Endothelial cell of umbilical vein (primary cell): ENCODE measurements at regions not wholly inside any gene's neighbourhood (a gene's known extent, or its start where the extent isn't known, plus 50 kb on each side); places are given as distances from the start of the nearest gene placed in this dataset.
A peak's percentile ranks its signal among the peaks of the same experiment; 100 is the strongest.

Experiments
- BruUV-seq: library from RNA; stranded (reverse); fragments of 400-500 nt; replicated peaks from 2 replicates; lab custom pipeline; 2021; lab: Mats Ljungman, UMichigan
- CTCF ChIA-PET: fragments of 300-600, 350-600 bp; sonication (Branson Sonifier 250); formaldehyde crosslinking; loops from one replicate; lab custom pipeline; 2021; ENCODE audit warnings: antibody characterized with exemption, inconsistent platforms; lab: Charles Lee
- POLR2A ChIA-PET: fragments of 300-600, 350-600 bp; sonication (Branson Sonifier 250); formaldehyde crosslinking; loops from one replicate; lab custom pipeline; 2021; ENCODE audit warnings: antibody characterized with exemption, inconsistent platforms; lab: Charles Lee
- DNase-seq: peaks from one replicate; pipeline ENCODE4 v3.0.0-alpha.2; 2011; ENCODE audit warnings: low read depth, low spot score
- FAIRE-seq: peaks from 2 replicates; lab custom pipeline; 2011; peaks lifted over from hg19 to GRCh38; lab: Jason Lieb, UNC
- H2AFZ ChIP-seq: 2 replicates; pipeline ENCODE4 v1.6.0; 2012; ENCODE audit warnings: low read depth, low read length, control low read depth, inconsistent platforms
- H3K27ac ChIP-seq: 2 replicates; pipeline ENCODE4 v1.5.1; 2011; ENCODE audit warnings: low read depth, mild to moderate bottlenecking, control low read depth, low read length, moderate library complexity; ENCODE audit not compliant: insufficient read depth
- H3K27me3 ChIP-seq, 2 experiments: 2 replicates each; pipeline versions ENCODE4 v1.6.0 to v1.6.1; 2011; ENCODE audit warnings: low read length in 2 of 2, mixed read lengths in 1 of 2; ENCODE audit not compliant: control insufficient read depth in 2 of 2, insufficient read depth in 2 of 2
- H3K36me3 ChIP-seq, 2 experiments: 2 replicates in 1 of 2; 3 replicates in 1 of 2; pipeline ENCODE4 v1.5.1; 2011; ENCODE audit warnings: low read length in 2 of 2, mild to moderate bottlenecking in 1 of 2, moderate library complexity in 1 of 2; ENCODE audit not compliant: control insufficient read depth in 2 of 2, insufficient read depth in 2 of 2; ENCODE audit errors: extremely low read depth in 1 of 2
- H3K4me1 ChIP-seq: 3 replicates; pipeline ENCODE4 v1.5.1; 2011; ENCODE audit warnings: mild to moderate bottlenecking, low read length; ENCODE audit not compliant: control insufficient read depth, insufficient read depth; ENCODE audit errors: extremely low read depth
- H3K4me2 ChIP-seq: 2 replicates; pipeline ENCODE4 v1.6.1; 2011; ENCODE audit warnings: low read length, control low read depth, mixed read lengths; ENCODE audit not compliant: insufficient read depth
- H3K4me3 ChIP-seq, 3 experiments: fragments of 200-600 bp in 1 of 3; sonication (generic), shearing (Covaris generic) in 1 of 3; replicated peaks in 1 of 3; 2 replicates each; pipeline ENCODE4 v1.5.1; 2011 to 2016; ENCODE audit warnings: control low read depth in 3 of 3, low read length in 3 of 3, mild to moderate bottlenecking in 2 of 3, inconsistent platforms in 1 of 3, low read depth in 1 of 3, moderate library complexity in 1 of 3; ENCODE audit not compliant: insufficient read depth in 1 of 3
- H3K79me2 ChIP-seq: 2 replicates; pipeline ENCODE4 v1.6.0; 2012; ENCODE audit warnings: low read length, inconsistent platforms; ENCODE audit not compliant: control insufficient read depth, insufficient read depth
- H3K9ac ChIP-seq: replicated peaks from 2 replicates; pipeline ENCODE3; 2011; ENCODE audit warnings: low read length, control low read depth; ENCODE audit not compliant: insufficient read depth; ENCODE audit errors: extremely low read depth
- H3K9me1 ChIP-seq: replicated peaks from 3 replicates; pipeline ENCODE4 v1.6.0; 2011; ENCODE audit warnings: mild to moderate bottlenecking, low read length; ENCODE audit not compliant: control insufficient read depth, insufficient read depth; ENCODE audit errors: extremely low read depth
- H3K9me3 ChIP-seq: replicated peaks from 2 replicates; pipeline ENCODE4 v1.5.1; 2012; ENCODE audit warnings: low read length, inconsistent platforms; ENCODE audit not compliant: control insufficient read depth, insufficient read depth
- H4K20me1 ChIP-seq: replicated peaks from 2 replicates; pipeline ENCODE3; 2011; ENCODE audit warnings: mild to moderate bottlenecking, low read length; ENCODE audit not compliant: control insufficient read depth, insufficient read depth; ENCODE audit errors: extremely low read depth
- EZH2 ChIP-seq: IDR thresholded peaks from 2 replicates; pipeline ENCODE4 v1.6.1; 2012; ENCODE audit warnings: borderline replicate concordance, low read depth, mild to moderate bottlenecking, moderate library complexity, low read length, inconsistent platforms; ENCODE audit not compliant: severe bottlenecking
- FOS ChIP-seq: IDR thresholded peaks from 2 replicates; pipeline ENCODE4 v1.6.1; 2011; ENCODE audit warnings: mild to moderate bottlenecking, low read length, moderate library complexity, borderline replicate concordance; ENCODE audit not compliant: insufficient read depth
- GATA2 ChIP-seq: IDR thresholded peaks from 2 replicates; pipeline ENCODE4 v1.7.0; 2011; ENCODE audit warnings: low read depth, mild to moderate bottlenecking, moderate library complexity, mixed read lengths, low read length; ENCODE audit not compliant: insufficient read length, insufficient read depth
- JUN ChIP-seq: IDR thresholded peaks from 2 replicates; pipeline ENCODE4 v1.6.1; 2011; ENCODE audit warnings: borderline replicate concordance, low read depth; ENCODE audit not compliant: insufficient read length, insufficient read depth
- MYC ChIP-seq: IDR thresholded peaks from one replicate; pipeline ENCODE4 v1.6.1; 2011; ENCODE audit warnings: mild to moderate bottlenecking, low read depth, low read length
- POLR2A ChIP-seq: IDR thresholded peaks from 2 replicates; pipeline ENCODE4 v1.6.1; 2012; ENCODE audit warnings: low read depth, mild to moderate bottlenecking, control low read depth, low read length
- POLR2AphosphoS5 ChIP-seq: IDR thresholded peaks from 2 replicates; pipeline ENCODE4 v1.6.1; 2012; ENCODE audit warnings: low read depth, mild to moderate bottlenecking, control low read depth, low read length, moderate library complexity; ENCODE audit not compliant: insufficient read depth
- dilution Hi-C: fragments of 300-500 bp; cut with MboI; formaldehyde crosslinking; loops from one replicate; pipeline ENCODE4 v1.15.0; 2019; ENCODE audit warnings: low sequenced_read_pairs; ENCODE audit not compliant: extremely low pct_ligation_motif_present
- intact Hi-C: fragments of 100-400 bp; cut with micrococcal nuclease; formaldehyde crosslinking; loops from one replicate; pipeline ENCODE4 v1.10.0; 2022
- TF ChIP-seq, protein P1 (sequence below), 2 donors: IDR thresholded peaks; 1 replicate in 1 of 2; 2 replicates in 1 of 2; pipeline ENCODE4 v1.5.1; 2011; ENCODE audit warnings: low read length in 2 of 2, mild to moderate bottlenecking in 2 of 2, moderate library complexity in 2 of 2, control low read depth in 1 of 2, inconsistent platforms in 1 of 2, low read depth in 1 of 2; ENCODE audit not compliant: insufficient read depth in 1 of 2; ENCODE audit errors: extremely low read depth in 1 of 2
- TF ChIP-seq, protein P2 (sequence below): IDR thresholded peaks from 2 replicates; pipeline ENCODE4 v1.6.1; 2011; ENCODE audit not compliant: insufficient read depth, insufficient read length

DNA sequence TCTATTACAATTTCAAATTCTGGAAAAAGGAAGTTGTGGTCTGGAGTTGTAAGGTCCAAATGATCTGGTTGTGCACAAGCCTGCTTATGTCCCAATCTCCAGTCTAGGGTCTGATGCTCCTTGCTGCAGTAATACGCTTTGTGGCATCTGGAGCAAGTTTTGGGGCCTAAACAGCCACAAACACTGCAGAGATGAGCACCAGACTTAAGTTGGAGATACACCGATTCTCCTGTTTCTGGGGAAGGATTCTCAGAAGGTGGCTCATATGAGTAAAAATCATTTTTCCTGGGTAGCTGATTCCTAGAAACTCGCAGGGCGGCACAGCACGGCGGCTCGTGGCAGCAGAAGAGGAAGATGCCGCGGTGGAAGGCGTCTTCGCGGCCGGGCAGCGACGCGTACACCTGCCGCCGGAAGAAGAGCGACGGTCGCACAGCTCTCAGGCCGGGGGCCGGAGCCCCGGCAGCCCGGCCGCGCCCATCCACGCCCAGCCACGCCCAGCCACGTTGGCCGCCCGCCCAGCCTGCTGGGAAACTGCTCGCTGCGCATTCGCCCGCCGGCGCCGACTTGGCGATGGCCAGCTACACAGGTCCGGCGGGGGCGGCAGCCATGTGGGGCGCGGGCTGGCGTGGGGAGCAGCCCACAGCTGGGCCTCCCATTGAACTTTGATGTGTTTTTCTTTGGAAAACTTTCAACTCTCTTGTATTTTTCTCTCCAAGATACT is 129.0 kb downstream of the ASCL4 start:
- Histone ChIP-seq H3K4me3 (no peak overlapping the region), H3K4me2 (peak overlapping the region; percentile 30)
- dilution Hi-C loops: no loop called here

More for the DNA sequence above, 129.0 kb downstream of the ASCL4 start:
- Histone ChIP-seq H3K4me1 (no peaks in the 10 kb centered on the region), H2AFZ (peak overlapping the region; percentile 76), H3K9me3 (no peaks in the 10 kb centered on the region), H3K27me3 (peaks cover 12 to 22% of the 10 kb centered on the region in 2 experiments), H3K9ac (no peak overlapping the region), H3K9me1 (no peaks in the 10 kb centered on the region), H3K79me2 (no peaks in the 10 kb centered on the region), H3K27ac (no peak overlapping the region), H4K20me1 (no peaks in the 10 kb centered on the region), H3K36me3 (no peaks in the 10 kb centered on the region)
- POLR2A ChIA-PET: no interaction called here
- intact Hi-C loops: no loop called here
- no peak for DNase-seq
- BruUV-seq: no TSS peak
- CTCF ChIA-PET: interaction anchor here (1.2 kb wide), 1 partner anchor 18 kb away, joined by 3 read pairs; no protein-coding TSS in a partner anchor
- FAIRE-seq: no peak
- no peak for TF ChIP-seq POLR2A
- no peak for TF ChIP-seq MYC
- no peak for TF ChIP-seq POLR2AphosphoS5
- no peak for TF ChIP-seq GATA2
- TF ChIP-seq EZH2: no peak
- TF ChIP-seq, protein P1, sequence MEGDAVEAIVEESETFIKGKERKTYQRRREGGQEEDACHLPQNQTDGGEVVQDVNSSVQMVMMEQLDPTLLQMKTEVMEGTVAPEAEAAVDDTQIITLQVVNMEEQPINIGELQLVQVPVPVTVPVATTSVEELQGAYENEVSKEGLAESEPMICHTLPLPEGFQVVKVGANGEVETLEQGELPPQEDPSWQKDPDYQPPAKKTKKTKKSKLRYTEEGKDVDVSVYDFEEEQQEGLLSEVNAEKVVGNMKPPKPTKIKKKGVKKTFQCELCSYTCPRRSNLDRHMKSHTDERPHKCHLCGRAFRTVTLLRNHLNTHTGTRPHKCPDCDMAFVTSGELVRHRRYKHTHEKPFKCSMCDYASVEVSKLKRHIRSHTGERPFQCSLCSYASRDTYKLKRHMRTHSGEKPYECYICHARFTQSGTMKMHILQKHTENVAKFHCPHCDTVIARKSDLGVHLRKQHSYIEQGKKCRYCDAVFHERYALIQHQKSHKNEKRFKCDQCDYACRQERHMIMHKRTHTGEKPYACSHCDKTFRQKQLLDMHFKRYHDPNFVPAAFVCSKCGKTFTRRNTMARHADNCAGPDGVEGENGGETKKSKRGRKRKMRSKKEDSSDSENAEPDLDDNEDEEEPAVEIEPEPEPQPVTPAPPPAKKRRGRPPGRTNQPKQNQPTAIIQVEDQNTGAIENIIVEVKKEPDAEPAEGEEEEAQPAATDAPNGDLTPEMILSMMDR (IDR thresholded peaks at IDR 0.05; ENCODE audit: extremely low read depth in 1 of 2, insufficient read depth in 1 of 2, low read depth in 1 of 2, low read length in 2 of 2): no peak
- TF ChIP-seq, protein P2, sequence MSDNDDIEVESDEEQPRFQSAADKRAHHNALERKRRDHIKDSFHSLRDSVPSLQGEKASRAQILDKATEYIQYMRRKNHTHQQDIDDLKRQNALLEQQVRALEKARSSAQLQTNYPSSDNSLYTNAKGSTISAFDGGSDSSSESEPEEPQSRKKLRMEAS: no peak
- no peak for TF ChIP-seq JUN
- TF ChIP-seq FOS: no peak
